ENCODE measurements at regions not wholly inside any gene's neighbourhood (a gene's known extent, or its start where the extent isn't known, plus 50 kb on each side); places are given as distances from the start of the nearest gene placed in this dataset.

- TF ChIP-seq, protein P1, sequence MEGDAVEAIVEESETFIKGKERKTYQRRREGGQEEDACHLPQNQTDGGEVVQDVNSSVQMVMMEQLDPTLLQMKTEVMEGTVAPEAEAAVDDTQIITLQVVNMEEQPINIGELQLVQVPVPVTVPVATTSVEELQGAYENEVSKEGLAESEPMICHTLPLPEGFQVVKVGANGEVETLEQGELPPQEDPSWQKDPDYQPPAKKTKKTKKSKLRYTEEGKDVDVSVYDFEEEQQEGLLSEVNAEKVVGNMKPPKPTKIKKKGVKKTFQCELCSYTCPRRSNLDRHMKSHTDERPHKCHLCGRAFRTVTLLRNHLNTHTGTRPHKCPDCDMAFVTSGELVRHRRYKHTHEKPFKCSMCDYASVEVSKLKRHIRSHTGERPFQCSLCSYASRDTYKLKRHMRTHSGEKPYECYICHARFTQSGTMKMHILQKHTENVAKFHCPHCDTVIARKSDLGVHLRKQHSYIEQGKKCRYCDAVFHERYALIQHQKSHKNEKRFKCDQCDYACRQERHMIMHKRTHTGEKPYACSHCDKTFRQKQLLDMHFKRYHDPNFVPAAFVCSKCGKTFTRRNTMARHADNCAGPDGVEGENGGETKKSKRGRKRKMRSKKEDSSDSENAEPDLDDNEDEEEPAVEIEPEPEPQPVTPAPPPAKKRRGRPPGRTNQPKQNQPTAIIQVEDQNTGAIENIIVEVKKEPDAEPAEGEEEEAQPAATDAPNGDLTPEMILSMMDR (IDR thresholded peaks at IDR 0.05) = peak; percentile 92
- Histone ChIP-seq H3K27me3 (no peaks in the 10 kb centered on the region), H3K36me3 (no peaks in the 10 kb centered on the region), H3K4me3 (no peak overlapping the region), H3K4me1 (no peaks in the 10 kb centered on the region), H3K27ac (no peak overlapping the region), H3K9me3 (no peaks in the 10 kb centered on the region)
- DNase-seq (peak; percentile 92), ATAC-seq (peak; percentile 97)
- intact Hi-C loops (cut with DNase I) = loop anchor here (5.0 kb wide), 1 partner anchor 339 kb away; no protein-coding TSS in a partner anchor
These were observed 79.2 kb upstream of the WDR26 start for GRCh38 chr1:224513787-224514209.

- no peak for ATAC-seq
- Histone ChIP-seq H3K9me3 (no peaks in the 10 kb centered on the region), H3K4me1 (no peaks in the 10 kb centered on the region), H3K4me3 (no peak overlapping the region), H3K27ac (no peak overlapping the region), H3K27me3 (no peaks in the 10 kb centered on the region), H3K36me3 (no peaks in the 10 kb centered on the region)
- TF ChIP-seq, protein P1 (IDR thresholded peaks at IDR 0.05) = no peak
- intact Hi-C loops (cut with DNase I) = no loop called here
- no peak for DNase-seq
These were observed 82.6 kb upstream of the WDR26 start for GRCh38 chr1:224517171-224517570.

GRCh38 chr1:224518528-224518927 is 83.9 kb upstream of the WDR26 start:
- H3K27ac ChIP-seq = no peak overlapping the region
- intact Hi-C loops (cut with DNase I) = no loop called here

DNA sequence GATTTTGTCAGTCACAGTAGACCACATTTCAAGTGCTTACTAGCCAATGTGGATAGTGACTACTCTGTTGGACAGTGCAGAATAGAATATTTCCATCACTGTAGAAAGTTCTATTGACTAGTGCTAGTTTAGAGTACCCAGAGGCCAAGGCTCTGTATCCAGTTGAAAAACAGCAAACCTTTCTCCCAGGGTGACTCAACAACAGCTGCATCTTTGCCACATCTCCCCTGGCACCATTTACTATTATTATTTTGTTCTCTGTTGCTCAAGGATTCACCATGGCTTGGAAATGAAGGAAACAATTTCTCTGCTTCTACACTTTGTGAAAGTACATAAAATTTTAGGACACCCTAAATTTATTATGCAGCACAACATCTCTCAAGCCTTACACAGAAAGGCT is 85.3 kb upstream of the WDR26 start:
- no peaks in the 10 kb centered on the region for H3K27me3 ChIP-seq
- H3K36me3 ChIP-seq = no peaks in the 10 kb centered on the region
- no peaks in the 10 kb centered on the region for H3K4me1 ChIP-seq
- H3K27ac ChIP-seq = no peak overlapping the region
- DNase-seq (no peak), ATAC-seq (no peak)
- no peak overlapping the region for H3K4me3 ChIP-seq
- intact Hi-C loops (cut with DNase I) = no loop called here
- H3K9me3 ChIP-seq = no peaks in the 10 kb centered on the region
- TF ChIP-seq, protein P1 (IDR thresholded peaks at IDR 0.05) = no peak

More at GRCh38 chr1:224518528-224518927, 83.9 kb upstream of the WDR26 start:
- Histone ChIP-seq H3K27me3 (no peaks in the 10 kb centered on the region), H3K4me3 (no peak overlapping the region), H3K9me3 (no peaks in the 10 kb centered on the region), H3K4me1 (no peaks in the 10 kb centered on the region), H3K36me3 (no peaks in the 10 kb centered on the region)
- ATAC-seq = no peak
- no peak for DNase-seq
- TF ChIP-seq, protein P1 (IDR thresholded peaks at IDR 0.05) = no peak

- intact Hi-C loops (cut with DNase I) = no loop called here
- TF ChIP-seq, protein P1 (IDR thresholded peaks at IDR 0.05) = no peak
- H3K27ac ChIP-seq = no peak overlapping the region
- no peaks in the 10 kb centered on the region for H3K36me3 ChIP-seq
- no peak for ATAC-seq
- no peak for DNase-seq
- no peaks in the 10 kb centered on the region for H3K9me3 ChIP-seq
- no peaks in the 10 kb centered on the region for H3K27me3 ChIP-seq
- no peak overlapping the region for H3K4me3 ChIP-seq
- H3K4me1 ChIP-seq = no peaks in the 10 kb centered on the region
These were observed 86.2 kb upstream of the WDR26 start for GRCh38 chr1:224520808-224521207.

Data from upper lobe of right lung (tissue), 1 donor.